ENCODE measurements at regions not wholly inside any gene's neighbourhood (a gene's known extent, or its start where the extent isn't known, plus 50 kb on each side); places are given as distances from the start of the nearest gene placed in this dataset.

GRCh38 chr7:91446819-91447218 lies 182.6 kb downstream of the FZD1 start:
- no peaks in the 10 kb centered on the region for H3K27me3 ChIP-seq
- no peak for ATAC-seq
- H3K27ac ChIP-seq = no peak overlapping the region
- H3K9me3 ChIP-seq = no peaks in the 10 kb centered on the region
- intact Hi-C loops (cut with DNase I; ENCODE audit: low total_unique reads) (no loop called here), in situ Hi-C loops (cut with MboI; ENCODE audit: low sequenced_read_pairs in 4 of 4) (no loop called here)
- no peak overlapping the region for H3K4me3 ChIP-seq
- no peaks in the 10 kb centered on the region for H3K4me1 ChIP-seq
- DNase-seq = no peak
- no peaks in the 10 kb centered on the region for H3K36me3 ChIP-seq
- no peak for TF ChIP-seq CTCF (IDR thresholded peaks at IDR 0.05 in 4 of 5, conservative IDR thresholded peaks at IDR 0.05 in 1 of 5)

GRCh38 chr7:91455411-91455810 lies 191.2 kb downstream of the FZD1 start:
- H3K36me3 ChIP-seq = no peaks in the 10 kb centered on the region
- H3K27me3 ChIP-seq = no peaks in the 10 kb centered on the region
- ATAC-seq (no peak), DNase-seq (no peak)
- intact Hi-C loops (cut with DNase I; ENCODE audit: low total_unique reads) (no loop called here), in situ Hi-C loops (cut with MboI; ENCODE audit: low sequenced_read_pairs in 4 of 4) (no loop called here)
- peaks cover 0 to 4% (median 0%) of the 10 kb centered on the region in 3 donors for H3K9me3 ChIP-seq
- H3K4me3 ChIP-seq = no peak overlapping the region
- H3K27ac ChIP-seq = no peak overlapping the region
- no peaks in the 10 kb centered on the region for H3K4me1 ChIP-seq
- TF ChIP-seq CTCF (IDR thresholded peaks at IDR 0.05 in 4 of 5, conservative IDR thresholded peaks at IDR 0.05 in 1 of 5) (no peak), POLR2A (IDR thresholded peaks at IDR 0.05) (no peak)

- Histone ChIP-seq H3K27ac (no peak overlapping the region), H3K4me3 (no peak overlapping the region), H3K4me1 (no peaks in the 10 kb centered on the region), H3K36me3 (no peaks in the 10 kb centered on the region), H3K9me3 (peaks cover 0 to 4% (median 0%) of the 10 kb centered on the region in 3 donors), H3K27me3 (no peaks in the 10 kb centered on the region)
- intact Hi-C loops (cut with DNase I; ENCODE audit: low total_unique reads) = no loop called here
- ATAC-seq (no peak), DNase-seq (no peak)
- in situ Hi-C loops (cut with MboI; ENCODE audit: low sequenced_read_pairs in 4 of 4) = no loop called here
- no peak for TF ChIP-seq CTCF (IDR thresholded peaks at IDR 0.05 in 4 of 5, conservative IDR thresholded peaks at IDR 0.05 in 1 of 5)
- TF ChIP-seq POLR2A (IDR thresholded peaks at IDR 0.05) = no peak
Observed at GRCh38 chr7:91457208-91457607, 193.0 kb downstream of the FZD1 start.

- Histone ChIP-seq H3K9me3 (peaks cover 0 to 4% (median 0%) of the 10 kb centered on the region in 3 donors), H3K4me1 (no peaks in the 10 kb centered on the region), H3K27me3 (no peaks in the 10 kb centered on the region), H3K27ac (no peak overlapping the region), H3K4me3 (no peak overlapping the region), H3K36me3 (no peaks in the 10 kb centered on the region)
- intact Hi-C loops (cut with DNase I; ENCODE audit: low total_unique reads) (no loop called here), in situ Hi-C loops (cut with MboI; ENCODE audit: low sequenced_read_pairs in 4 of 4) (no loop called here)
- no peak for DNase-seq
- TF ChIP-seq POLR2A (IDR thresholded peaks at IDR 0.05) = no peak
- no peak for TF ChIP-seq CTCF (IDR thresholded peaks at IDR 0.05 in 4 of 5, conservative IDR thresholded peaks at IDR 0.05 in 1 of 5)
- ATAC-seq = no peak
Observed at GRCh38 chr7:91459539-91459938, 195.3 kb downstream of the FZD1 start.

GRCh38 chr7:91462316-91462715 lies 198.1 kb downstream of the FZD1 start:
- TF ChIP-seq POLR2A (IDR thresholded peaks at IDR 0.05) = no peak
- no peak for TF ChIP-seq CTCF (IDR thresholded peaks at IDR 0.05 in 4 of 5, conservative IDR thresholded peaks at IDR 0.05 in 1 of 5)
- Histone ChIP-seq H3K4me1 (no peaks in the 10 kb centered on the region), H3K27me3 (no peaks in the 10 kb centered on the region), H3K9me3 (peaks cover 0 to 2% (median 0%) of the 10 kb centered on the region in 3 donors), H3K36me3 (no peaks in the 10 kb centered on the region), H3K4me3 (no peak overlapping the region), H3K27ac (no peak overlapping the region)
- no peak for ATAC-seq
- in situ Hi-C loops (cut with MboI; ENCODE audit: low sequenced_read_pairs in 4 of 4) (no loop called here), intact Hi-C loops (cut with DNase I; ENCODE audit: low total_unique reads) (no loop called here)
- DNase-seq = no peak
